ENCODE measurements at regions not wholly inside any gene's neighbourhood (a gene's known extent, or its start where the extent isn't known, plus 50 kb on each side); places are given as distances from the start of the nearest gene placed in this dataset.

GRCh38 chr9:78805771-78806170 is 508.8 kb downstream of the PSAT1 start:
- no peak overlapping the region for H3K14ac ChIP-seq (ENCODE audit: insufficient read length)
- no peak overlapping the region for H3K4me2 ChIP-seq (ENCODE audit: insufficient read depth in 1 of 2, low read depth in 2 of 2, low read length in 2 of 2)
- H2AFZ ChIP-seq (ENCODE audit: low read length): no peak overlapping the region
- no peak for FAIRE-seq
- TF ChIP-seq HDAC6 (IDR thresholded peaks at IDR 0.05; ENCODE audit: low read depth, low read length) (no peak), SUZ12 (IDR thresholded peaks at IDR 0.05; ENCODE audit: low read length) (no peak), NRF1 (IDR thresholded peaks at IDR 0.05; ENCODE audit: low read depth, low read length) (no peak), TAF1 (IDR thresholded peaks at IDR 0.05; ENCODE audit: low read depth, low read length) (no peak), CBX8 (IDR thresholded peaks at IDR 0.05; ENCODE audit: borderline replicate concordance, low read depth, low read length) (no peak), SP2 (IDR thresholded peaks at IDR 0.05; ENCODE audit: low read length) (no peak), CREB1 (IDR thresholded peaks at IDR 0.05) (no peak), YY1 (IDR thresholded peaks at IDR 0.05; ENCODE audit: low read depth, low read length) (no peak)
- no peak overlapping the region for H3K27ac ChIP-seq (ENCODE audit: low read depth, low read length)
- H4K20me1 ChIP-seq (replicated peaks in 1 of 2; ENCODE audit: control insufficient read depth in 1 of 2, insufficient read depth in 2 of 2, low read length in 2 of 2): no peaks in the 10 kb centered on the region
- CTCF ChIA-PET (ENCODE audit: partially characterized antibody): no interaction called here
- H3K9ac ChIP-seq (replicated peaks in 1 of 4; ENCODE audit: extremely low read depth in 1 of 4, low read depth in 3 of 4, low read length in 3 of 4): no peak overlapping the region
- no peak overlapping the region for H3K18ac ChIP-seq (ENCODE audit: extremely low read depth, low read length)
- H4K91ac ChIP-seq (replicated peaks; ENCODE audit: insufficient read length, low read length): no peak overlapping the region
- POLR2A ChIA-PET (ENCODE audit: partially characterized antibody): no interaction called here
- no peak overlapping the region for H3K56ac ChIP-seq (replicated peaks; ENCODE audit: insufficient read length, low read depth, low read length)
- no peaks in the 10 kb centered on the region for H3K9me3 ChIP-seq (ENCODE audit: insufficient read depth in 2 of 2, low read depth in 1 of 2, low read length in 1 of 2)
- no peaks in the 10 kb centered on the region for H3K79me1 ChIP-seq (ENCODE audit: low read depth, low read length)
- H2BK15ac ChIP-seq (ENCODE audit: low read length): no peak overlapping the region
- no peak overlapping the region for H2BK5ac ChIP-seq (ENCODE audit: low read depth, low read length)
- no peak overlapping the region for H3K23ac ChIP-seq (ENCODE audit: insufficient read length)
- no peak overlapping the region for H2BK12ac ChIP-seq (ENCODE audit: low read depth, low read length)
- no peaks in the 10 kb centered on the region for H3K36me3 ChIP-seq (ENCODE audit: control insufficient read depth in 2 of 4, insufficient read depth in 4 of 4, low read length in 3 of 4)
- no peaks in the 10 kb centered on the region for H3K23me2 ChIP-seq (ENCODE audit: low read depth, low read length)
- H3K27me3 ChIP-seq (replicated peaks in 1 of 4; ENCODE audit: control insufficient read depth in 3 of 4, extremely low read depth in 1 of 4, insufficient read depth in 3 of 4, low read length in 3 of 4): no peaks in the 10 kb centered on the region
- no peaks in the 10 kb centered on the region for H3K4me1 ChIP-seq (replicated peaks in 1 of 4; ENCODE audit: control insufficient read depth in 3 of 4, insufficient read depth in 4 of 4, low read length in 3 of 4)
- no peak overlapping the region for H2BK20ac ChIP-seq (ENCODE audit: low read length)
- H4K5ac ChIP-seq (ENCODE audit: insufficient read length, low read depth, low read length): no peak overlapping the region
- no peak for DNase-seq (ENCODE audit: low read depth in 1 of 2, low spot score in 2 of 2)
- WGBS, 2 experiments (ENCODE audit: extremely low coverage in 1 of 2, insufficient coverage in 1 of 2, insufficient read length in 1 of 2, insufficient replicate concordance in 2 of 2, low coverage in 1 of 2, low lambda C conversion rate in 2 of 2, missing lambda C conversion rate in 1 of 2): 95% methylated on average over 2 of the region's 2 CpGs; no CpG with 5 or more reads in 1 of the 2 experiments
- no peak overlapping the region for H3K4me3 ChIP-seq (ENCODE audit: extremely low read depth in 1 of 4, insufficient read depth in 2 of 4, low read depth in 3 of 4, low read length in 4 of 4)
- no peak overlapping the region for H2AK5ac ChIP-seq (ENCODE audit: low read depth, low read length)
- no peaks in the 10 kb centered on the region for H3K79me2 ChIP-seq (ENCODE audit: control insufficient read depth in 1 of 2, insufficient read depth in 2 of 2, low read length in 2 of 2)
- H4K8ac ChIP-seq (ENCODE audit: extremely low read depth, insufficient read depth, low read length): no peak overlapping the region
- no peak overlapping the region for H3K4ac ChIP-seq (replicated peaks; ENCODE audit: insufficient read length, low read depth, low read length)
- no peak overlapping the region for H2BK120ac ChIP-seq (replicated peaks; ENCODE audit: low read depth, low read length)
